C4-2B (cell line): ENCODE measurements at regions not wholly inside any gene's neighbourhood (a gene's known extent, or its start where the extent isn't known, plus 50 kb on each side); places are given as distances from the start of the nearest gene placed in this dataset.

Experiments
- H3K27ac ChIP-seq: fragments of 450-650 bp; 2 replicates; pipeline ENCODE4 v1.5.1; 2017
- CTCF ChIP-seq: fragments of 450-650 bp; conservative IDR thresholded peaks from 2 replicates; pipeline ENCODE4 v1.5.1; 2017; ENCODE audit warnings: mild to moderate bottlenecking
- ZFX ChIP-seq: fragments of 450-650 bp; IDR thresholded peaks from 2 replicates; pipeline ENCODE4 v1.6.1; 2017

- TF ChIP-seq CTCF (no peak), ZFX (no peak)
- H3K27ac ChIP-seq: no peak overlapping the region
Observed at GRCh38 chr17:13403982-13404946, 197.5 kb downstream of the HS3ST3A1 start.

DNA sequence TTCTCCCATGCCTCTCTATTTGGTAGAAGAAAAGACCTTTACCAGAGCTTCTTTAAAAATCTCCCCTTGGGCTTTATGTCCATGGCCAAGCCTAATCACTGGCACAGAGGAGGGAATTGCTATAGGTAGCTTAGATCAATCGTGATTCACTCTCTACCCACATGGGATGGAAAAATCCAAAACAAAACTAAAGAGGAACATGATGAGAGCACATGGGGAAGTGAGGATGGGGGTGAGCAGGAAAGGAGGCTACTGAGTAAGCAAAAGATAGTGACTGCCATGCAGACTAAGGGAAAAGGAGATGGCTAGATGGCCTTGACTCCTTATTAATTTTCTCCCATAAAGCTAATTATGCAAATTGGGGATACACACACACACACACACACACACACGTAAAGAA is 201.2 kb downstream of the HS3ST3A1 start:
- TF ChIP-seq ZFX (no peak), CTCF (no peak)
- no peak overlapping the region for H3K27ac ChIP-seq

- H3K27ac ChIP-seq: no peak overlapping the region
- TF ChIP-seq ZFX: no peak
- no peak for TF ChIP-seq CTCF
Observed at GRCh38 chr17:13398853-13399252, 202.9 kb downstream of the HS3ST3A1 start.

DNA sequence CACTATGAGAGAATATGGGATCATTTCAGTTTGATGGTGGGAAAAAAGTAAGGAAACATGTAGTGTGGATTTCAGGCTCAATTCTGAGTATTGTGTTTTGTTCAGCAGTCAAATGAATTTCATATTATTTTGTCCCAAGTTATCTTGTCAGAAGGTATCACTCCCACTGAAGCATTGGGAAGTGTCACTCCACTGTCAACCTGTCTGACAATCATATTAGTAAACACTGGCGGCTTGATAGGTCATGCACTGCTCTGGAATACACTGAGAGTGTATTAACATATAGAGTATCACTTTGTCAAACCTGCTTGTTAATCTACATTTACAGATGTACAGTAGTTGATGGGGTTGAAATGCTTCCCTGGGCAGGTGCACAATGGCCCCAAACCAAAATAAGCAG is 203.6 kb downstream of the HS3ST3A1 start:
- TF ChIP-seq ZFX (no peak), CTCF (no peak)
- no peak overlapping the region for H3K27ac ChIP-seq

- TF ChIP-seq ZFX (no peak), CTCF (no peak)
- no peak overlapping the region for H3K27ac ChIP-seq
Observed at GRCh38 chr17:13395862-13396261, 205.9 kb downstream of the HS3ST3A1 start.

DNA sequence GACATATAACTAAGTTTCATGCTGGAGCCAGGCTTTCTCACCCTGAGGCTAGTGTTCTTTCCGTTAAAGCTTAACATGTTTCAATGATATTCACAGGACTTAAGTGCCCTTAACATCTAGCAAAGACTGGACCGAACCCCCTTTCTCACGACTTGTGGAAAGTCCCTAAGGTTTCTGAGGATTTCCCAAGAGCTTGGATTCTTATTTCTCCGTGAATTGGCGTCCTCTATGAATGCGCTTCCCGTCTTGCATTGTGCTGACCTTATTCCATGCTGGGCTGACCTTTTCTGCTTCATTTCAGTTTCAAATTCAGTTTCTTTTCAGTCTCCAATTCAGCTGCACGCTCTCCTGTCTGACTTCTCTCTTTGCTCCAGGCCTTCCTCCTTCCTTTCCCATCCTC is 206.4 kb downstream of the HS3ST3A1 start:
- TF ChIP-seq CTCF: no peak
- no peak for TF ChIP-seq ZFX
- H3K27ac ChIP-seq: no peak overlapping the region

GRCh38 chr17:13393841-13394710 is 207.7 kb downstream of the HS3ST3A1 start:
- TF ChIP-seq CTCF: no peak
- no peak for TF ChIP-seq ZFX
- no peak overlapping the region; the same call in 1 of the 2 replicates for H3K27ac ChIP-seq
